Brain pericyte (primary cell): ENCODE measurements at regions not wholly inside any gene's neighbourhood (a gene's known extent, or its start where the extent isn't known, plus 50 kb on each side); places are given as distances from the start of the nearest gene placed in this dataset.
A peak's percentile ranks its signal among the peaks of the same experiment; 100 is the strongest.

Source experiments
- DNase-seq: peaks from one replicate; pipeline ENCODE4 v3.0.0-alpha.2; 2012; ENCODE audit warnings: low read depth, low spot score

GRCh38 chr15:47945872-47946650 lies 174.7 kb upstream of the SLC24A5 start:
- no peak for DNase-seq

- no peak for DNase-seq
These were observed 171.0 kb upstream of the SLC24A5 start for GRCh38 chr15:47949815-47950214.

GRCh38 chr15:47950447-47950846 lies 170.3 kb upstream of the SLC24A5 start:
- DNase-seq, result no peak

- DNase-seq, result no peak
These were observed 169.0 kb upstream of the SLC24A5 start for GRCh38 chr15:47951781-47952180.

GRCh38 chr15:47954196-47954595 lies 166.6 kb upstream of the SLC24A5 start:
- DNase-seq, result no peak

- no peak for DNase-seq
These were observed 165.8 kb upstream of the SLC24A5 start for GRCh38 chr15:47955021-47955420.

GRCh38 chr15:47959617-47960413 lies 161.0 kb upstream of the SLC24A5 start:
- no peak for DNase-seq

GRCh38 chr15:47961401-47962090 lies 159.2 kb upstream of the SLC24A5 start:
- DNase-seq, result no peak

GRCh38 chr15:47963265-47963664 lies 157.5 kb upstream of the SLC24A5 start:
- no peak for DNase-seq

GRCh38 chr15:47964229-47964628 lies 156.6 kb upstream of the SLC24A5 start:
- no peak for DNase-seq

- no peak for DNase-seq
These were observed 155.5 kb upstream of the SLC24A5 start for GRCh38 chr15:47965297-47965696.

GRCh38 chr15:47968593-47968992 lies 152.2 kb upstream of the SLC24A5 start:
- no peak for DNase-seq

- no peak for DNase-seq
These were observed 149.2 kb upstream of the SLC24A5 start for GRCh38 chr15:47971637-47972036.

GRCh38 chr15:47972738-47973137 lies 148.1 kb upstream of the SLC24A5 start:
- DNase-seq, result no peak

GRCh38 chr15:47974724-47975123 lies 146.1 kb upstream of the SLC24A5 start:
- DNase-seq, result no peak

- no peak for DNase-seq
These were observed 145.4 kb upstream of the SLC24A5 start for GRCh38 chr15:47975427-47975826.

- DNase-seq, result no peak
These were observed 137.3 kb upstream of the SLC24A5 start for GRCh38 chr15:47983533-47983932.

GRCh38 chr15:47985568-47985967 lies 135.2 kb upstream of the SLC24A5 start:
- no peak for DNase-seq

GRCh38 chr15:47987461-47987860 lies 133.3 kb upstream of the SLC24A5 start:
- no peak for DNase-seq

GRCh38 chr15:47987908-47988532 lies 132.8 kb upstream of the SLC24A5 start:
- DNase-seq, result peak; percentile 21

GRCh38 chr15:47988564-47988963 lies 132.2 kb upstream of the SLC24A5 start:
- DNase-seq, result no peak

- no peak for DNase-seq
These were observed 130.0 kb upstream of the SLC24A5 start for GRCh38 chr15:47990821-47991220.
